ENCODE measurements at regions not wholly inside any gene's neighbourhood (a gene's known extent, or its start where the extent isn't known, plus 50 kb on each side); places are given as distances from the start of the nearest gene placed in this dataset.

- no peak for TF ChIP-seq CTCF (conservative IDR thresholded peaks at IDR 0.05)
- no peak for TF ChIP-seq EZH2 (IDR thresholded peaks at IDR 0.05; ENCODE audit: low read depth)
Observed at GRCh38 chr7:15113752-15114151, 211.2 kb upstream of the DGKB start.
